Sigmoid colon (tissue), 4 donors: ENCODE measurements at regions not wholly inside any gene's neighbourhood (a gene's known extent, or its start where the extent isn't known, plus 50 kb on each side); places are given as distances from the start of the nearest gene placed in this dataset.

Experiments
- CTCF ChIP-seq, 4 experiments: fragments of 450-650 bp in 3 of 4; fragments of 200-600 bp in 1 of 4; IDR thresholded peaks; one replicate each; pipeline ENCODE4 v1.5.1; 2016 to 2019; ENCODE audit warnings: antibody characterized with exemption in 4 of 4, mild to moderate bottlenecking in 3 of 4, moderate library complexity in 2 of 4
- POLR2A ChIP-seq, 2 donors: fragments of 450-650 bp; IDR thresholded peaks; one replicate each; pipeline ENCODE4 v1.6.1; 2016; ENCODE audit warnings: antibody characterized with exemption in 2 of 2, mild to moderate bottlenecking in 2 of 2, moderate library complexity in 2 of 2
- POLR2AphosphoS5 ChIP-seq, 4 donors: sonication (generic); formaldehyde crosslinking; IDR thresholded peaks; one replicate each; pipeline ENCODE4 v1.6.1; 2017; ENCODE audit warnings: antibody characterized with exemption in 4 of 4

GRCh38 chr5:93891491-93892480, 150.4 kb upstream of the POU5F2 start:
- TF ChIP-seq POLR2A (IDR thresholded peaks at IDR 0.05) (no peak), CTCF (IDR thresholded peaks at IDR 0.05) (no peak), POLR2AphosphoS5 (IDR thresholded peaks at IDR 0.05) (no peak)
